ENCODE measurements at regions not wholly inside any gene's neighbourhood (a gene's known extent, or its start where the extent isn't known, plus 50 kb on each side); places are given as distances from the start of the nearest gene placed in this dataset.
"Not testable (repeated sequence)": the region's sequence is repeated elsewhere in the genome, so short reads cannot be mapped to it uniquely, and the experiment has no call there.

DNA sequence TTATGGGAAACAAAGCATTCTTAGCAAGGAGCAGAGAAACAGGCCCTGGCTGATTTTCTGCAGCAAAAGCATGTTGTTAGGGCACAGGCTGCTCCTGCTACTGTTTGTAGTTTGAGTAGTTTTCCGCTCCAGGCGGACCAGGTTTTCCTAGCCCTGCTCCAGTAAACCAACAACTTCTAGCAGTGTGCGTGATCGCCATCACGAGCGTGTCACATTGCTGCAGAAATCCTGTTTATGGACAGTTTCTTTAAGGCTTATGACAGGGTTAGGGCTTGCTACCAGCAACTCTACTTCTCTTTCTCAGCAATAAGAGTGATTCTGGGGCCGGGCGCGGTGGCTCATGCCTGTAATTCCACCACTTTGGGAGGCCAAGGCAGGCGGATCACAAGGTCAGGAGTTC is 803.9 kb upstream of the CDH10 start:
- DNase-seq, result no peak

GRCh38 chr5:25448190-25448621 is 803.4 kb upstream of the CDH10 start:
- DNase-seq, result no peak

- DNase-seq, result not testable (repeated sequence)
These were observed 801.3 kb upstream of the CDH10 start for GRCh38 chr5:25446061-25446420.

GRCh38 chr5:25445381-25446060 is 800.7 kb upstream of the CDH10 start:
- DNase-seq, result not testable (repeated sequence)

GRCh38 chr5:25444697-25445096 is 799.9 kb upstream of the CDH10 start:
- no peak for DNase-seq

DNA sequence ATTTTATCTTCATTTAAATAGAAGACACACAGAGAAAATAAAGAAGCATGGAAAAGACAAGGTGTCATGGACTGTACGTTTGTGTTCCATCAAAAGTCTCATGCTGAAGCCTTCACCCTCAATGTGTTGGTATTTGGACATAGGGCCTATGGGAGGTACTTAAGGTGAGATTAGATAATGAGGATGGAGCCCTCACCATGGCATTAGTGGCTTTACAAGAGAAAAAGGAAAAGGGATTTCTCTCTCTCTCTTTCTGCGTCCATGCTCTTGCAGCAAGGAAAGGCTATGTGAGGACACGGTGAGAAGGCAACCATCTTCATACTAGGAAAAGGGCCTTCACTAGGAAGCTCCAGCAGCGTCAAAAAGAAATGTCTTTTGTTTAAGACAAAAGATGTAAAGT is 797.0 kb upstream of the CDH10 start:
- DNase-seq, result no peak

DNA sequence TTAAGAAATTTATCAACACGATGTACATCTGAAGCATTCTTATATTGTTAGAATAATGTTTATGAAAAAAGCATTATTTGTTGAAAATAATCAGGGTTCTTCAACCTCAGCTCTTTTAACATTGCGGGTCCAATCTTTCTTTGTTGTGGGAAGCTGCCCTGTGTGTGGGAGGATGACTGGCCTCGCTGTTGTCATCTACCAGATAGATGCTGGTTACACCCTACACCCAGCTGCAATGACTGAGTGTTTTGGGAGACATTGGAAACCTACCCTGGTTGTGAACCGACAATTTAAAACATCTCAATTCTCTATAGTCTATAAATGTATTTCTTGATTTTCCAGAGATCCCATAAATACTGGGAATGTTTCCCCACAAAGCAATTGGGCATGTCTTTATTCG is 794.2 kb upstream of the CDH10 start:
- no peak for DNase-seq

GRCh38 chr5:25438375-25438774 is 793.6 kb upstream of the CDH10 start:
- not testable (repeated sequence) for DNase-seq

GRCh38 chr5:25436452-25436851 is 791.7 kb upstream of the CDH10 start:
- no peak for DNase-seq

GRCh38 chr5:25435882-25436281 is 791.1 kb upstream of the CDH10 start:
- DNase-seq, result no peak

GRCh38 chr5:25427240-25427639 is 782.5 kb upstream of the CDH10 start:
- no peak for DNase-seq

- no peak for DNase-seq
These were observed 778.5 kb upstream of the CDH10 start for GRCh38 chr5:25423271-25423670.

DNA sequence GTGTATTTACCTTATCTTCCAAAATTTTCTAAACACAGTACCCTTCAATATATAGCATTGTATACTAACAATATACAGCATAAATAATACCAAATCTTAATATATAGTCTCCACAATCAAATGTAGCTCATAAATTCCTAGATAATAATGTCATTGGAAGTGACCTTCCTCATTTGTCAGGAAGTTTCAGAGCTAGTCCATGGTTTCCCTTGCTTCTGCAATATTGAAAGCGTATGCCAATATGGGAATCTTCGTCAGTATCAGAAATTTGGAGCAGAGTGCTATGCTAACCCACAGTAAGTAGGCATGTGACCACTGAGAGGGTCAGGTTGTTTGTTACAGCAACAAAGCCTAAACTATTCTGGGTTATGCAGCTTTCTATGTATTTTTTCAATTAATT is 774.9 kb upstream of the CDH10 start:
- no peak for DNase-seq

GRCh38 chr5:25418978-25419377 is 774.2 kb upstream of the CDH10 start:
- no peak for DNase-seq

GRCh38 chr5:25418319-25418859 is 773.6 kb upstream of the CDH10 start:
- no peak for DNase-seq

DNA sequence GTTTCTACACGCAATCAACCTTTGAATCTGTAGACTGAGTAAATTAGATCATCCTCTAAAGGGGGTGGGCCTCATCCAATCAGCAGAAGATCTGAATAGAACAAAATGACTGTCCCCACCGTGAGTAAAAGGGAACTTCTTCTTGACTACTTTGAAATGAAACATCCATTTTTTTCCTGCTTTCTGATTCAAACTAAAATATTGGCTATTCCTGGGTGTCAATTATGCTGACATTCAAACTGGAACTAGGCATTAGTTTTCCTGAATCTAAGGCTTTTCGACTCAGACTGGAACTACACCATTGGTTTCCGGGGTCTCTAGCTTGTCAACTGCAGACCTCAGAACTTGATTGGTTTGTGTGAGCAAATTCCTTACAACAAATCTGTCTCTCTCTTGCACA is 772.2 kb upstream of the CDH10 start:
- no peak for DNase-seq

DNA sequence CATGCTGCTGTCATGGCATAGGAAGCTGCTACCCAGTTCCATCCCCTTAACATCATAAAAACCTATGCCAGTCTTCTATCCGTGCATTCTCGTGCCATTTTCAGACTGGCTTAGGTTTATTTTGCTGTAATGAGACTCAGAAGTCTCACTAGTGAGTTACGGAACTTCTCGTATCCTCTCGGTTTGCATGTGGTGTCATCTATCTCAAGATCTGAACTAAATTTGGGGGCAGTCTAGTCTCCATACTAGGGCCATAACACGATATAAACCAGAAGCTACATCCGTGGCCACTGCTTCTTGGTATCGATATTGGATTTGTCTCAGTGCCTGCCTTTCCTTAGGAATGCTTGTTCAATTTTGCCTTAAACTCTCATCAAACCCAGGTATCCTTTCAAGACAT is 771.2 kb upstream of the CDH10 start:
- DNase-seq, result no peak

GRCh38 chr5:25414742-25415141 is 770.0 kb upstream of the CDH10 start:
- DNase-seq, result no peak

GRCh38 chr5:25412116-25412661 is 767.4 kb upstream of the CDH10 start:
- no peak for DNase-seq

DNA sequence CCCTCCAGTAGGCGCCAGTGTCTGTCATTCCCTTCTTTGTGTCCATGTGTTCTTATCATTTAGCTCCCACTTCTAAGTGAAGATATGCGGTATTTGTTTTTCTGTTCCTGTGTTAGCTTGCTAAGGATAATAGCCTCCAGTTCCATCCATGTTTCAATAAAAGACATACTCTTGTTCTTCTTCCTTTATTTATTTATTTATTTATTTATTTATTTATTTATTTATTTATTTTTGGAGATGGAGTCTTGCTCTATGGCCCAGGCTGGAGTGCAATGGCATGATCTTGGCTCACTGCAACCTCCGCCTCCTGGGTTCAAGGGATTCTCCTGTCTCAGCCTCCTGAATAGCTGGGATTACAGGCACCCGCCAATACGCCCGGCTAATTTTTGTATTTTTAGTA is 762.6 kb upstream of the CDH10 start:
- DNase-seq, result not testable (repeated sequence)

GRCh38 chr5:25405850-25406249 is 761.1 kb upstream of the CDH10 start:
- DNase-seq, result no peak

DNA sequence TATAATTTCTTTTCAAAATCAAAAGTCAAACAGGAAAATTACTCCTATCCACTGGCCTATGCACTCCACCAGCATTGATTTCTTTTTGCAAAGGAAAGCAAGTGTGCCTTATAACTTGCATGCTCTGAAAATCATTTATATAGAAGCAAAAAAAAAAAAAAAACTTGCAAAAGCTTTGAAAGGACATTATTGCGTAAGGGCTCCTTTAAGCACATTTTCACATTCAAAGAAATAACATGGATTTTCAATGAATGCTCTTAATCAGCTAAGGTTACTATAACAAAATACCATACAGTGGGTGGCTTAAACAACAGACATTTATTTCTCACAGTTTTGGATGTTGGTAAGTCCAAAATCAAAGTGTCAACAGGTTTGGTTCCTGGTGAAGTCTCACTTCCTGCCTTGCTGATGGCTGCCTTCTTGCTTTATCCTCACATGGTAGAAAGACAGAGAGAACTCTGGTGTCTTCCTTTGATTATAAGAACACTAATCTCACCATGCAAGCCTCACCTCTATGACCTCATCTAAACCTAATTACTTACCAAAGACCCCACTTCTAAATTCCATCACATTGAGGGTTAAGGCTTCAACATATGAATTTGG is 755.2 kb upstream of the CDH10 start:
- no peak for DNase-seq

DNA sequence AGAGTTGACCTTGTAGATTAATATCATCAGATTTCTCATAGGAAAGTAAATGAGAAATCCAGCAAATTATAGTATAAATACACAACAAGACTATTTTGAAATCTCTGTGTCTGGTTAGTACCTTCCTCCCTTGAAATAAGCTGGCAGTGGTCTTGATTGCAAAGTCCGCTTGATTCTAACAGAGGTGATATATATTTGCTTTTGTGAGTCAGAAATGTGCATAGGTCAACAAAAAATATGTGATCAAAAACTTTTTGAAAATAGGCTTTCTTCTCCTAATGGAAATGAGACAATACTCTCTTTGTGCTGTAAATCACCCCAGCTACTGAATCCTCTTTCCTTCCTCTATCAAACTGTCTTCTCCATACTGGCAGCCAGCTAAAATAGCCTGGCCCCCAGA is 749.2 kb upstream of the CDH10 start:
- DNase-seq, result no peak

DNA sequence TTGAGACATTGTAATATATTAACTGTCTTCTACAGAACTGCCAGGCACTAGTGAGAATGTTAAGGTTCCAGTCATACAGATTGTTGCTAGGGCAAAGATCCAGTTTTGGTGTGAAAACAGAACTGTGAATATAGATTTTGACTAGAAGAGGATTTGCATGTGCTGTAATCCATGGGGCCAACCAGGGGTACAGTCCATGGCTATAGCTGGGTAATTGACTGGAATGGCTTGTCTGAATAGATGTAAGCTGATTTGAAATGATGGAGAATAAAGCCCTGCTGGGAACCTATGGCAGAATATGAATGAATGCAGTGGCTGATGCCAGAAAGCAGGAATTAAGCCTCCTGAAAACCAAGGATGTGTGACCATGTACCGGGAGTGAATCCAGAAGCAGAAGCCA is 748.5 kb upstream of the CDH10 start:
- DNase-seq, result no peak

GRCh38 chr5:25387953-25388352 is 743.2 kb upstream of the CDH10 start:
- no peak for DNase-seq

Data from Kasumi-1 (cell line).